Adrenal gland (tissue), 9 donors: ENCODE measurements at regions not wholly inside any gene's neighbourhood (a gene's known extent, or its start where the extent isn't known, plus 50 kb on each side); places are given as distances from the start of the nearest gene placed in this dataset.

Experiments
- DNase-seq, 7 donors: peaks; one replicate each; pipeline ENCODE4 v3.0.0-alpha.2; 2019 to 2020
- H3K27ac ChIP-seq, 5 donors: fragments of 200-600 bp; sonication (generic) in 4 of 5; 1 replicate in 3 of 5; 2 replicates in 2 of 5; pipeline versions ENCODE4 v1.5.1 to v1.8.0; 2016 to 2020; ENCODE audit warnings: mild to moderate bottlenecking in 1 of 5
- H3K27me3 ChIP-seq: fragments of 200-600 bp; 2 replicates; pipeline ENCODE4 v1.8.0; 2021
- H3K36me3 ChIP-seq, 2 donors: fragments of 200-600 bp; replicated peaks in 1 of 2; 1 replicate in 1 of 2; 2 replicates in 1 of 2; pipeline versions ENCODE4 v1.5.1 to v1.8.0; 2018 to 2022
- H3K4me1 ChIP-seq, 2 donors: fragments of 200-600 bp; replicated peaks in 1 of 2; 1 replicate in 1 of 2; 2 replicates in 1 of 2; pipeline versions ENCODE4 v1.5.1 to v1.8.0; 2018 to 2021
- H3K4me3 ChIP-seq, 4 donors: fragments of 200-600 bp; sonication (generic) in 3 of 4; one replicate each; pipeline ENCODE4 v1.5.1; 2016 to 2018
- H3K9me3 ChIP-seq, 3 donors: fragments of 200-600 bp; sonication (generic) in 1 of 3; replicated peaks in 1 of 3; 1 replicate in 2 of 3; 2 replicates in 1 of 3; pipeline versions ENCODE4 v1.5.1 to v1.8.0; 2016 to 2021
- POLR2A ChIP-seq, 2 donors: fragments of 450-650 bp; IDR thresholded peaks; one replicate each; pipeline ENCODE4 v1.6.1; 2017; ENCODE audit warnings: antibody characterized with exemption in 2 of 2, mild to moderate bottlenecking in 2 of 2, moderate library complexity in 1 of 2
- WGBS, 4 donors: extraction: QIAGEN DNeasy Blood & Tissue Kit in 2 of 4; methylation state at CpG; one replicate each; pipeline versions ENCODE4 v1.1.5 to v1.1.7; 2013 to 2017; 5-methylcytosine and 5-hydroxymethylcytosine counted together
- intact Hi-C, 2 donors: fragments of 100-400 bp; cut with DNase I; formaldehyde crosslinking; loops; one replicate each; pipeline versions ENCODE4 v1.14.1 to v1.15.0; 2022 to 2023
- TF ChIP-seq, protein P1 (sequence below), 6 experiments: fragments of 450-650 bp in 4 of 6; fragments of 200-600 bp in 2 of 6; sonication (generic) in 1 of 6; IDR thresholded peaks; 1 replicate in 5 of 6; 2 replicates in 1 of 6; pipeline versions ENCODE4 v1.5.1 to v1.8.0; 2016 to 2021; ENCODE audit warnings: antibody characterized with exemption in 6 of 6, mild to moderate bottlenecking in 2 of 6, moderate library complexity in 1 of 6
- donor health status: healthy with polysubstance abuse.
- donor health status: Bipolar disorder and iron deficiency.
- donor health status: DM: yes; HTN: yes; CAD: no.
- donor health status: DM: no; HTN: no; CAD: no.
- donor health status: DM: no; HTN: no; CAD: no.

DNA sequence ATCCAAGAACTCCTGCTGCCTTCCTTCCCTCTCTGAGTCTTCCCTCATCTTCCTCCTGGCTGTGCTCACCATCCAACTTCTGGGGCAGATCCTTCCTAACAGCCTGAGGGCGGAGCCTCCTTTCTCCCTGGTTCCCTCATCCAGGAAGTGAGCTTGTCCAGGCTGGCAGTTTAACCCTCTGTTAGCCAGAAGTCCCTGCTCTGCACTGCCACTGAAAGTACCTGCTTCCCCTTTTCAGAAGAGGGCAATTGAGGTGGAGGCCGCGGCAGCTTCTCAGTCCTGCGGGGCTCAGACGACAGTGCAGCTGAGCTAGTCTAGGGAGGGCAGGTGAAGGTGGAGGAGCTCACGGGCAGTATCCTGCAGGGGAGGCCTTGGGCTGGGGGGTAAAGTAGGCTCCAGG, 149.1 kb downstream of the FCRL5 start:
- no peak overlapping the region for H3K27ac ChIP-seq
- 31 to 55% (median 49%) methylated on average over 6 of the region's 6 CpGs for WGBS, 4 donors
- H3K4me1 ChIP-seq: no peaks in the 10 kb centered on the region
- intact Hi-C loops: no loop called here
- no peaks in the 10 kb centered on the region for H3K27me3 ChIP-seq
- no peaks in the 10 kb centered on the region for H3K9me3 ChIP-seq
- H3K4me3 ChIP-seq: no peak overlapping the region
- TF ChIP-seq, protein P1, sequence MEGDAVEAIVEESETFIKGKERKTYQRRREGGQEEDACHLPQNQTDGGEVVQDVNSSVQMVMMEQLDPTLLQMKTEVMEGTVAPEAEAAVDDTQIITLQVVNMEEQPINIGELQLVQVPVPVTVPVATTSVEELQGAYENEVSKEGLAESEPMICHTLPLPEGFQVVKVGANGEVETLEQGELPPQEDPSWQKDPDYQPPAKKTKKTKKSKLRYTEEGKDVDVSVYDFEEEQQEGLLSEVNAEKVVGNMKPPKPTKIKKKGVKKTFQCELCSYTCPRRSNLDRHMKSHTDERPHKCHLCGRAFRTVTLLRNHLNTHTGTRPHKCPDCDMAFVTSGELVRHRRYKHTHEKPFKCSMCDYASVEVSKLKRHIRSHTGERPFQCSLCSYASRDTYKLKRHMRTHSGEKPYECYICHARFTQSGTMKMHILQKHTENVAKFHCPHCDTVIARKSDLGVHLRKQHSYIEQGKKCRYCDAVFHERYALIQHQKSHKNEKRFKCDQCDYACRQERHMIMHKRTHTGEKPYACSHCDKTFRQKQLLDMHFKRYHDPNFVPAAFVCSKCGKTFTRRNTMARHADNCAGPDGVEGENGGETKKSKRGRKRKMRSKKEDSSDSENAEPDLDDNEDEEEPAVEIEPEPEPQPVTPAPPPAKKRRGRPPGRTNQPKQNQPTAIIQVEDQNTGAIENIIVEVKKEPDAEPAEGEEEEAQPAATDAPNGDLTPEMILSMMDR (IDR thresholded peaks at IDR 0.05): no peak
- TF ChIP-seq POLR2A (IDR thresholded peaks at IDR 0.05): no peak
- no peak for DNase-seq
- H3K36me3 ChIP-seq: no peaks in the 10 kb centered on the region

GRCh38 chr1:157400766-157401165, 151.5 kb downstream of the FCRL5 start:
- H3K27me3 ChIP-seq: no peaks in the 10 kb centered on the region
- no peak overlapping the region for H3K4me3 ChIP-seq
- intact Hi-C loops: no loop called here
- no peak for DNase-seq
- no peaks in the 10 kb centered on the region for H3K36me3 ChIP-seq
- WGBS, 4 donors: 48 to 59% (median 51%) methylated on average over 6 of the region's 6 CpGs
- no peak overlapping the region for H3K27ac ChIP-seq
- no peaks in the 10 kb centered on the region for H3K4me1 ChIP-seq
- no peaks in the 10 kb centered on the region for H3K9me3 ChIP-seq
- TF ChIP-seq POLR2A (IDR thresholded peaks at IDR 0.05): no peak
- TF ChIP-seq, protein P1 (IDR thresholded peaks at IDR 0.05): no peak

- no peak overlapping the region for H3K4me3 ChIP-seq
- H3K27ac ChIP-seq: no peak overlapping the region
- TF ChIP-seq, protein P1 (IDR thresholded peaks at IDR 0.05): no peak
- TF ChIP-seq POLR2A (IDR thresholded peaks at IDR 0.05): no peak
- H3K27me3 ChIP-seq: no peaks in the 10 kb centered on the region
- WGBS, 4 donors: 46 to 80% (median 60%) methylated on average over 1 of the region's 1 CpG
- no peaks in the 10 kb centered on the region for H3K4me1 ChIP-seq
- intact Hi-C loops: no loop called here
- DNase-seq: no peak
- no peaks in the 10 kb centered on the region for H3K9me3 ChIP-seq
- H3K36me3 ChIP-seq: no peaks in the 10 kb centered on the region
These were observed 152.3 kb downstream of the FCRL5 start for GRCh38 chr1:157399984-157400382.

DNA sequence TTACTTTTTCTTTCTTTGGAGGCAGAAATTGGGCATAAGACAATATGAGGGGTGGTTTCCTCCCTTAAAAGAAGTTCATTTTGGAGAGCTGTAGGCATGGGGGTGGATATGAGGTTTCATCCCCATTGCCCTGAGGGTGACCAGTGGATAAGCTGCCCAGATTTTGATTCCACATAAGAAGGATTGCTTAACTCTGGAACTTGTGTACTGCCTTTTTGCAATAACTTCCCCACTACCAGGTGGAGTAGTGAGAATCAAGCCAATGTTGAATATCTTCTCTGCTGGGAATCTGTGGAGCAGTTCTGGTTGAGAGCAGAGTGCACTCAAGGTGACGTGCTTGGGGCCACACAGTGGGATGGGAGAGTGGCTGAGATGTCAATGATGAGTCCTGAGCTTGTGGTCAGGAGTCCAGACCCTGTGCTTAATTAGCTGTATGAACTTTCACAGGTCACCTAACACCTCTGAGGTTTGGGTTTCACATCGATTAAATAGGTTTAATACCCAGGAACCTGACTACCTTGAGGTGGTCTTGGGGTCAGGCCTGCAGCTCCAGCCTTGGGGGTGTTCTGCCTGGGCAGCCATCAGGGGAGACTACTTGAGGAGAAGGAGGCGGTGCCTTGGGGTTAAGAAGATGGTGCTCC, 152.9 kb downstream of the FCRL5 start:
- intact Hi-C loops: no loop called here
- 51 to 66% (median 58%) methylated on average over 2 to 3 of the region's 3 CpGs for WGBS, 4 donors
- Histone ChIP-seq H3K4me3 (no peak overlapping the region), H3K27ac (no peak overlapping the region), H3K4me1 (no peaks in the 10 kb centered on the region), H3K36me3 (no peaks in the 10 kb centered on the region), H3K27me3 (no peaks in the 10 kb centered on the region), H3K9me3 (no peaks in the 10 kb centered on the region)
- TF ChIP-seq POLR2A (IDR thresholded peaks at IDR 0.05): no peak
- TF ChIP-seq, protein P1 (IDR thresholded peaks at IDR 0.05): no peak
- DNase-seq: no peak
